ENCODE measurements at regions not wholly inside any gene's neighbourhood (a gene's known extent, or its start where the extent isn't known, plus 50 kb on each side); places are given as distances from the start of the nearest gene placed in this dataset.

- H3K4me3 ChIP-seq (ENCODE audit: low read depth, low read length) = no peak overlapping the region
- TF ChIP-seq CTCF (IDR thresholded peaks at IDR 0.05; ENCODE audit: insufficient read depth, low read length, missing control alignments) = no peak
- DNase-seq (ENCODE audit: low read depth, low spot score) = no peak
- ChIA-PET CTCF (interaction anchor here (1.2 to 6.5 kb wide), 4 partner anchors 62 to 453 kb away, joined by 3 to 57 read pairs (median 7); no protein-coding TSS in a partner anchor), POLR2A (interaction anchor here (2.8 kb wide), 1 partner anchor 202 kb away, joined by 7 read pairs; no protein-coding TSS in a partner anchor)
Observed at GRCh38 chr15:62844564-62845240, 197.8 kb upstream of the TPM1 start.

GRCh38 chr15:62845241-62846126 is 197.1 kb upstream of the TPM1 start:
- POLR2A ChIA-PET = interaction anchor here (2.8 kb wide), 1 partner anchor 201 kb away, joined by 7 read pairs; no protein-coding TSS in a partner anchor

GRCh38 chr15:62846131-62846804 is 196.3 kb upstream of the TPM1 start:
- no peak for TF ChIP-seq CTCF (IDR thresholded peaks at IDR 0.05; ENCODE audit: insufficient read depth, low read length, missing control alignments)
- no peak overlapping the region for H3K4me3 ChIP-seq (ENCODE audit: low read depth, low read length)
- ChIA-PET CTCF (interaction anchor here (0.9 to 6.5 kb wide), 11 partner anchors 17 to 455 kb away, joined by 3 to 57 read pairs (median 6); no protein-coding TSS in a partner anchor), POLR2A (interaction anchor here (1.5 to 2.8 kb wide), 2 partner anchors 197 to 201 kb away, joined by 6 to 7 read pairs; partner anchors contain the start of gene TPM1)
- DNase-seq (ENCODE audit: low read depth, low spot score) = no peak

More at GRCh38 chr15:62845241-62846126, 197.1 kb upstream of the TPM1 start:
- H3K4me3 ChIP-seq (ENCODE audit: low read depth, low read length) = no peak overlapping the region
- DNase-seq (ENCODE audit: low read depth, low spot score) = no peak
- CTCF ChIA-PET = interaction anchor here (1.4 to 6.5 kb wide), 5 partner anchors 21 to 454 kb away, joined by 3 to 57 read pairs (median 5); no protein-coding TSS in a partner anchor
- TF ChIP-seq CTCF (IDR thresholded peaks at IDR 0.05; ENCODE audit: insufficient read depth, low read length, missing control alignments) = no peak

- CTCF ChIA-PET = interaction anchor here (0.6 to 6.5 kb wide), 15 partner anchors 13 to 247 kb away, joined by 3 to 57 read pairs (median 5); no protein-coding TSS in a partner anchor
- no peak for DNase-seq (ENCODE audit: low read depth, low spot score)
- POLR2A ChIA-PET = interaction anchor here (0.6 to 2.8 kb wide), 4 partner anchors 196 to 201 kb away, joined by 3 to 19 read pairs (median 6); partner anchors contain the start of gene TPM1
Observed at GRCh38 chr15:62846805-62847495, 195.6 kb upstream of the TPM1 start.

More at GRCh38 chr15:62846805-62847495, 195.6 kb upstream of the TPM1 start:
- no peak for TF ChIP-seq CTCF (IDR thresholded peaks at IDR 0.05; ENCODE audit: insufficient read depth, low read length, missing control alignments)
- H3K4me3 ChIP-seq (ENCODE audit: low read depth, low read length) = no peak overlapping the region
